Colonic mucosa (tissue), 4 donors: ENCODE measurements at regions not wholly inside any gene's neighbourhood (a gene's known extent, or its start where the extent isn't known, plus 50 kb on each side); places are given as distances from the start of the nearest gene placed in this dataset.
"Not testable (repeated sequence)": the region's sequence is repeated elsewhere in the genome, so short reads cannot be mapped to it uniquely, and the experiment has no call there.

Experiments used
- DNase-seq: peaks from one replicate; pipeline ENCODE4 v3.0.0-alpha.2; 2020
- H3K27ac ChIP-seq: fragments of 200-600 bp; one replicate; pipeline ENCODE4 v1.8.0; 2021
- H3K27me3 ChIP-seq: fragments of 200-600 bp; one replicate; pipeline ENCODE4 v1.8.0; 2021
- H3K36me3 ChIP-seq: fragments of 200-600 bp; one replicate; pipeline ENCODE4 v1.8.0; 2021
- H3K4me1 ChIP-seq: fragments of 200-600 bp; one replicate; pipeline ENCODE4 v1.8.0; 2021; ENCODE audit warnings: mild to moderate bottlenecking
- H3K4me3 ChIP-seq: fragments of 200-600 bp; one replicate; pipeline ENCODE4 v1.8.0; 2021
- H3K9ac ChIP-seq, 2 donors: one replicate each; pipeline ENCODE4 v1.7.0; 2013; ENCODE audit warnings: control low read depth in 2 of 2, low read depth in 2 of 2, low read length in 2 of 2
- H3K9me3 ChIP-seq: fragments of 200-600 bp; one replicate; pipeline ENCODE4 v1.8.0; 2021
- CTCF ChIP-seq: fragments of 200-600 bp; IDR thresholded peaks from one replicate; pipeline ENCODE4 v1.8.0; 2022; ENCODE audit warnings: antibody characterized with exemption, mild to moderate bottlenecking
- intact Hi-C: fragments of 100-400 bp; cut with DNase I; formaldehyde crosslinking; loops from one replicate; pipeline ENCODE4 v1.14.1; 2022
- donor health status: healthy.
- donor health status: DM: no; HTN: no; CAD: no.
- donor health status: DM: no; HTN: no; CAD: no.

DNA sequence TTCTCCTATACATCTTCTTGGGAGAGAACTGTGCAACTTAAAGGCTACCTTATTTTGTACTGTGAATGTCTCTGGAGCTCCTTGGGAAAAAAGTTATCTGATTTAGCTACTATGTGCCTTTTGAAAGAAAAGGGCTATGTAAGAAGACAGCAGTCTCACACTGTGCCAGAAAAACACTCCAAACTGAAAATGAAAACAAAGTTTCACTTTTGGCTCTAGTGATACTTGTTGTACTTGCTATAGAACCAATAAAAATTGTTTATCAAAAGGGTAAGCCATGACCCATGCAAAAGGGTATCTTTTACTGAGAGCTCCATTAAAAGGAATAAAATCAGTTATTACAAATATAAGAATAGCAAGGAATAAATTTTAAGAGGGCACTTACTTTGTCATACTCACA is 2270.0 kb downstream of the ARAP2 start:
- no peaks in the 10 kb centered on the region for H3K4me1 ChIP-seq
- no peaks in the 10 kb centered on the region for H3K27me3 ChIP-seq
- no peak overlapping the region for H3K27ac ChIP-seq
- no peak overlapping the region for H3K9ac ChIP-seq
- intact Hi-C loops = no loop called here
- no peak overlapping the region for H3K4me3 ChIP-seq
- DNase-seq = no peak
- H3K36me3 ChIP-seq = no peaks in the 10 kb centered on the region
- no peak for TF ChIP-seq CTCF
- no peaks in the 10 kb centered on the region for H3K9me3 ChIP-seq

DNA sequence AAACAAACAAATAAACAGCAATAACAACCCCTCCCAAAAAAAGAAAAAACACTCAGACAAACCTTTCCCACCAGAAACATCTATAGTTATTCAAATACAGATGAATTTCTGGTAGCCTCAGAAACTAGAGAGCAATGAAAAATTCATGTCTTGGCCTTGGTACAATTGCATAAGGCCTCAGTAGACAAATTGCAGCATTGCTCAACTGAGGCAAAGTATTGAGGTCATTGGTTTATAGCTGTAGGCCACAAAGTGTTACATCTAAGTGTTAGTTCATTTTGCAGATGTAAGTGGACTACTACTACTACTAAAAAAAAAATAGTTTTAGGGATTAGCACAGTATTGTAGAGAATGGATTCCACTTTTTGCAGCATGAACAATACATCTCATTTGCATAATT is 2268.3 kb downstream of the ARAP2 start:
- no peak for DNase-seq
- Histone ChIP-seq H3K4me3 (no peak overlapping the region), H3K4me1 (no peaks in the 10 kb centered on the region), H3K27ac (no peak overlapping the region), H3K9ac (no peak overlapping the region), H3K36me3 (no peaks in the 10 kb centered on the region), H3K27me3 (no peaks in the 10 kb centered on the region), H3K9me3 (no peaks in the 10 kb centered on the region)
- intact Hi-C loops = no loop called here
- no peak for TF ChIP-seq CTCF

DNA sequence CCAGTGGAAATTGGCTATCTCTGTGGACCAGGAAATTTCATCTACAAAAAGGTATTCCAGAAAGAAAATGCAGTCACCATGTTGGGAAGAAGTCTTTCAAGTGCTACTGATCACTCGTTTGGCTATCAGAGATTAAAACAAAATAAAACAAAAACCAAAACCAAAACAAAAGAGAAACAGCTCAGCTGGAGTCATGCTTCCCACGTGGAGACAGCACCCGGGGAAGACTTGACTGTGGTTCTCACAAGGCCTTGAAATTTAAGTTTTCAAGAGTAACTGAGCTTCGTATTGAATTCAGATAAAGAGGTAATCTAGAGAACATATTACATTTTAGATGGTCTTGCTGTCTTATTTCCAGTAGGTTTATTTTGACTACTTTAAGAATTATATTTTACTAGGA is 2264.5 kb downstream of the ARAP2 start:
- H3K27ac ChIP-seq, H3K36me3 ChIP-seq, H3K4me1 ChIP-seq, intact Hi-C loops, H3K27me3 ChIP-seq, H3K4me3 ChIP-seq, H3K9ac ChIP-seq, DNase-seq, H3K9me3 ChIP-seq: not testable (repeated sequence)

DNA sequence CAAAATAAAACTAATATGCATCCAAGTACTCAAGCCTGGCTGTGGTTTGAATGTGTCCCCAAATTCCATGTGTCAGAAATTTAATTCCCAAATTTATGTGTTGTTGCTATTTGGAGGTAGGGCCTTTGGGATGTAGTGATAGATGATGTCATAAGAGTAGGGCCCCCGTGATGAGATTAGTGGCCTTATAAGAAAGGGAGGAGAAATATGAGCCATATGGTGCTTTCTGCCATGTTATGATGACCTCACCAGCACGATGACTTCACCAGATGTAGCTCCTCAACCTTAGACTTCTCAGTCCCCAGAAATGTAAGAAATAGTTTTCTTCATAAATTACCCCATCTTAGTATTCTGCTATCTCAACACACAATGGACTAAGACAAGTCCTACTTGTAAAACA is 2264.0 kb downstream of the ARAP2 start:
- no peak overlapping the region for H3K27ac ChIP-seq
- no peaks in the 10 kb centered on the region for H3K4me1 ChIP-seq
- H3K36me3 ChIP-seq = no peaks in the 10 kb centered on the region
- intact Hi-C loops = no loop called here
- H3K9me3 ChIP-seq = no peaks in the 10 kb centered on the region
- no peak for DNase-seq
- H3K9ac ChIP-seq = no peak overlapping the region
- no peaks in the 10 kb centered on the region for H3K27me3 ChIP-seq
- no peak for TF ChIP-seq CTCF
- H3K4me3 ChIP-seq = no peak overlapping the region

DNA sequence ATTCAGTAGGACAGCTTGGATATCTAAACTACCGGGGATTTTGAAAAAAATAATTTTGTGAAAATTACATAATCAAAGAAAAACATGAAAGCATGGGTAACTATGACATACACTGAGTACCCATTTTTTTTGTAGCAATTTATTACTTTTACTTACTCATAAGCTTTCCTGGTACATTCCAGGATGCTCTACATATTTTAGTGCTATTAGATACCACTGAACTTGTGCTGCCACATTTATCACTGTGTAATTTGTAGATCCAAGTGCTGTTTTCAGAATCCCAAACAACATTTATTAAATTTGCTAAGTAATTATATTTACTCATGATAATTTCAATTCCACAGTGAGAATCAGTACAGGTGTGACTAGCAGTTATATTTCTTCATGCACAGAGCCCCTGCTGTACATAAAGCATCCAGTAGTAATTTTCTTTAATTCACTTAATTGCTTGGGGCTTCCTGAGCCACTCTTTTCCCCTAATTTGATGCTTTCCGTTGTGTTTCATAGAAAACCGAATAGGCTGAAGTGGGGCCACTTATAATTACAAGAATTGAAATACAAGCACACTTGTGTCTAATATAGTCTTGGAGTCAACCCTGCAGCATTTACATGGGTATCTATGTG is 2254.4 kb downstream of the ARAP2 start:
- intact Hi-C loops = no loop called here
- Histone ChIP-seq H3K4me1 (no peaks in the 10 kb centered on the region), H3K27me3 (no peaks in the 10 kb centered on the region), H3K9ac (no peak overlapping the region), H3K36me3 (no peaks in the 10 kb centered on the region), H3K9me3 (no peaks in the 10 kb centered on the region), H3K4me3 (no peak overlapping the region), H3K27ac (no peak overlapping the region)
- TF ChIP-seq CTCF = no peak
- no peak for DNase-seq

DNA sequence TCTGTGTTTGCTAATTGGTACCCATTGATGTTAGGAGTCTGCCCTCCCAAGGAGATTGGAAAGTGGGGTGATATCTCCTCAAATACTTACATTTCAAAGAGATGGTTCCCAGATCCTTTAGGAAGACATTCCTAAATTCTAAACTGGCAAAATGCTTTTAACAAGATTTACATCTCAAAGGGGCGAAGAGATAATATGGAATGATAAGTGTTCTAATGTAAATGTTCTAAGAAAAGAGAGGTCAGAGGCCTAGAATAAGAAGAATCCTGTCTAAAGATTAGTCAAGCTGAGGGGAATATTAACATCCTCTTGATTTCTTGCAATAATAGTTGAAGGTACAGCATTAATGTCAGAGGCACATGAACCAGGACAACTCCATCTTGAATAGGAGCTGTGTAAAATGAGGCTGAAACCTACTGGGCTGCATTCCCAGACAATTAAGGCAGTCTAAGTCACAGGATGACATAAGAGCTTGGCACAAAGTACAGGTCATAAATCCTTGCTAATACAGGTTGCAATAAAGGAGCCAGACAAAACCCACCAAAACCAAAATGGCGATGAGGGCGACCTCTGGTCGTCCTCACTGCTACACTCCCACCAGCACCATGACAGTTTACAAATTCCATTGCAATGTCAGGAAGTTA is 2248.1 kb downstream of the ARAP2 start:
- H3K27me3 ChIP-seq = no peaks in the 10 kb centered on the region
- H3K9me3 ChIP-seq = no peaks in the 10 kb centered on the region
- no peaks in the 10 kb centered on the region for H3K4me1 ChIP-seq
- H3K36me3 ChIP-seq = no peaks in the 10 kb centered on the region
- intact Hi-C loops = no loop called here
- DNase-seq = no peak
- H3K27ac ChIP-seq = no peak overlapping the region
- H3K9ac ChIP-seq = no peak overlapping the region
- TF ChIP-seq CTCF = no peak
- H3K4me3 ChIP-seq = no peak overlapping the region
